WERI-Rb-1 (cell line): ENCODE measurements at regions not wholly inside any gene's neighbourhood (a gene's known extent, or its start where the extent isn't known, plus 50 kb on each side); places are given as distances from the start of the nearest gene placed in this dataset.
A peak's percentile ranks its signal among the peaks of the same experiment; 100 is the strongest.

Source experiments
- DNase-seq: peaks from one replicate; pipeline ENCODE4 v3.0.0-alpha.2; 2020
- H3K27ac ChIP-seq: fragments of 250-450 bp; sonication (Bioruptor Pico); 2 replicates; pipeline ENCODE4 v1.5.1; 2020; ENCODE audit warnings: mild to moderate bottlenecking, moderate library complexity
- H3K27me3 ChIP-seq: fragments of 250-450 bp; sonication (Bioruptor Pico); 2 replicates; pipeline ENCODE4 v1.5.1; 2021; ENCODE audit warnings: mild to moderate bottlenecking, low read depth, moderate library complexity; ENCODE audit not compliant: insufficient read depth, severe bottlenecking
- H3K36me3 ChIP-seq: fragments of 250-450 bp; sonication (Bioruptor Pico); 2 replicates; pipeline ENCODE4 v1.5.1; 2020; ENCODE audit warnings: mild to moderate bottlenecking, moderate library complexity
- H3K4me3 ChIP-seq: 2 replicates; pipeline ENCODE4 v1.5.1; 2011; ENCODE audit warnings: low read depth, mild to moderate bottlenecking, control low read depth, low read length
- H3K9me3 ChIP-seq: fragments of 250-450 bp; sonication (Bioruptor Pico); 2 replicates; pipeline ENCODE4 v1.5.1; 2021; ENCODE audit warnings: mild to moderate bottlenecking, moderate library complexity; ENCODE audit not compliant: severe bottlenecking
- CTCF ChIP-seq: IDR thresholded peaks from 2 replicates; pipeline ENCODE4 v1.5.1; 2011; ENCODE audit warnings: low read depth, mild to moderate bottlenecking, control low read depth, inconsistent platforms, low read length

GRCh38 chr1:239023732-239024360 lies 362.5 kb upstream of the CHRM3 start:
- Histone ChIP-seq H3K27ac (no peak overlapping the region), H3K36me3 (no peaks in the 10 kb centered on the region), H3K27me3 (no peaks in the 10 kb centered on the region), H3K9me3 (no peaks in the 10 kb centered on the region), H3K4me3 (no peak overlapping the region)
- no peak for TF ChIP-seq CTCF
- no peak for DNase-seq

DNA sequence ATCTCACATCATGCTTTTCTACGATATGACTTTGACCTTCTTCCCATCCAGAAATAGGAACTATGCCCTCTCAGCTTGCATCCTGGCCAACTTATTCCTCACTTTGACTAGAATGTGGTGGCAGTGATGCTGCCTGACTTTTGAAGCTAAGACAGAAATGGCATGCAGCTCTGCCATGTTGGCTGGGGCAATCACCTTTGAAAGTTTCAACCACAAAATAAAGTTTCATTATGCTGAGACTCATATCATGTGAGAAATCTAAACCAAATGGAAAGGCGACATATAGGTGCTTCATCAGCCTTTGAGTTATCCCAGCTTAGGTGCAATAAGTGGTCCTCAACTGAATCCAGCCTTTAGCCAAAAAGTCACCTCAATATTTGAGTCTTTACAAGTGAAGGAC lies 370.0 kb upstream of the CHRM3 start:
- H3K4me3 ChIP-seq, result no peak overlapping the region
- no peak for DNase-seq
- no peaks in the 10 kb centered on the region for H3K27me3 ChIP-seq
- H3K27ac ChIP-seq, result no peak overlapping the region
- H3K9me3 ChIP-seq, result no peaks in the 10 kb centered on the region
- TF ChIP-seq CTCF, result no peak
- no peaks in the 10 kb centered on the region for H3K36me3 ChIP-seq

DNA sequence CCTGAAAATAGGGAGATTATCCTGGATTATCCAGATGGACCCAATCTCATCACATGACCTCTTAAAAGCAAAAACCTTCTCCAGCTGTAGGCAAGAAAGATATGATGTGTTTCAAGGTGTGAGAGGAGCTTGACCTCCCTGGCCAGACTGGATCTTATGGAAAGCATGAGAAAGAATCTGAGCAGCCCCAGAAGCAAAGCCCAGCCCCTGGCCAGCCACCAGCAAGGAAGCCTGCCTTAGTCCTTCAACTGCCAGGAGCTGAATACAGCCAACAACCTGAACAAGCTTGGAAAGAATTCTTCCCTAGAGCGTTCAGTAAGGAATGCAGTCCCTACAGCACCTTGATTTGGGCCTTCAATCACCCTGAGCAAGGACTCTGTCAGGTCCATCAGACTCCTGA lies 375.0 kb upstream of the CHRM3 start:
- Histone ChIP-seq H3K9me3 (no peaks in the 10 kb centered on the region), H3K36me3 (no peaks in the 10 kb centered on the region), H3K4me3 (no peak overlapping the region), H3K27me3 (no peaks in the 10 kb centered on the region), H3K27ac (peak overlapping the region; percentile 66)
- DNase-seq, result peak; percentile 72
- no peak for TF ChIP-seq CTCF

GRCh38 chr1:239008568-239008967 lies 377.8 kb upstream of the CHRM3 start:
- no peaks in the 10 kb centered on the region for H3K36me3 ChIP-seq
- no peaks in the 10 kb centered on the region for H3K9me3 ChIP-seq
- no peak for DNase-seq
- TF ChIP-seq CTCF, result no peak
- no peak overlapping the region for H3K27ac ChIP-seq
- H3K4me3 ChIP-seq, result no peak overlapping the region
- H3K27me3 ChIP-seq, result no peaks in the 10 kb centered on the region

DNA sequence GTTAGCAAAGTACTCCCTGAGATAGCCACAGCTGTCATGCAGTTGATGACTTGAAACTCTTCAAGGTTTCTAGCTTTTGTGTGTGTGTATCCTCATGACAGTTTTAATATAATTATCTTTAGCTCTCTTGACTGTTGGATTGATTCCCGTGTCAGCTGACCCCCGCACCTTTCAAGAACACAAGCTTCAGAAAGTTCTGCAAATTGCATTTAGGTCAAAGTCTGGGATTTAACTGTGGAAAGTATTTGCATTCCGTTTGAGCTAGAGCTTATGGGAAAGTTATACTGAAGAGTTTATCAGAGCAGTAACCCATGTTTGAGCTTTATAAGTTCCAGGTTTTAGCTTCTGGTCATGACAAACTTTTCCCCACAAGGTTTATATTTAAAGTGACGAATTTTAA lies 380.1 kb upstream of the CHRM3 start:
- DNase-seq, result no peak
- TF ChIP-seq CTCF, result no peak

GRCh38 chr1:238999944-239000343 lies 386.4 kb upstream of the CHRM3 start:
- H3K4me3 ChIP-seq, result no peak overlapping the region
- no peaks in the 10 kb centered on the region for H3K36me3 ChIP-seq
- H3K9me3 ChIP-seq, result no peaks in the 10 kb centered on the region
- no peaks in the 10 kb centered on the region for H3K27me3 ChIP-seq
- H3K27ac ChIP-seq, result no peak overlapping the region
- TF ChIP-seq CTCF, result no peak
- peak; percentile 32 for DNase-seq

More for the DNA sequence above, 380.1 kb upstream of the CHRM3 start:
- Histone ChIP-seq H3K36me3 (no peaks in the 10 kb centered on the region), H3K27ac (no peak overlapping the region), H3K9me3 (no peaks in the 10 kb centered on the region), H3K27me3 (no peaks in the 10 kb centered on the region), H3K4me3 (no peak overlapping the region)
